ENCODE measurements at regions not wholly inside any gene's neighbourhood (a gene's known extent, or its start where the extent isn't known, plus 50 kb on each side); places are given as distances from the start of the nearest gene placed in this dataset.

- H3K4me1 ChIP-seq = no peaks in the 10 kb centered on the region
- no peaks in the 10 kb centered on the region for H3K27me3 ChIP-seq
- H3K9me3 ChIP-seq = no peaks in the 10 kb centered on the region
- no peak for TF ChIP-seq CTCF (IDR thresholded peaks at IDR 0.05; ENCODE audit: low read depth, low read length)
- H3K36me3 ChIP-seq = no peaks in the 10 kb centered on the region
- DNase-seq = no peak
- no peak overlapping the region for H3K4me3 ChIP-seq (ENCODE audit: low read depth, low read length)
Measured at GRCh38 chr19:8926341-8926740, 83.9 kb downstream of the MUC16 start.

- H3K4me3 ChIP-seq (ENCODE audit: low read depth, low read length) = no peak overlapping the region
- H3K27me3 ChIP-seq = no peaks in the 10 kb centered on the region
- no peak for DNase-seq
- no peaks in the 10 kb centered on the region for H3K36me3 ChIP-seq
- no peaks in the 10 kb centered on the region for H3K4me1 ChIP-seq
- H3K9me3 ChIP-seq = no peaks in the 10 kb centered on the region
- TF ChIP-seq CTCF (IDR thresholded peaks at IDR 0.05; ENCODE audit: low read depth, low read length) = no peak
Measured at GRCh38 chr19:8935460-8935859, 74.7 kb downstream of the MUC16 start.

GRCh38 chr19:8938576-8938975 lies 71.6 kb downstream of the MUC16 start:
- H3K9me3 ChIP-seq = no peaks in the 10 kb centered on the region
- DNase-seq = no peak

More at GRCh38 chr19:8938576-8938975, 71.6 kb downstream of the MUC16 start:
- H3K4me1 ChIP-seq = no peaks in the 10 kb centered on the region
- no peak overlapping the region for H3K4me3 ChIP-seq (ENCODE audit: low read depth, low read length)
- no peaks in the 10 kb centered on the region for H3K36me3 ChIP-seq
- no peak for TF ChIP-seq CTCF (IDR thresholded peaks at IDR 0.05; ENCODE audit: low read depth, low read length)
- H3K27me3 ChIP-seq = no peaks in the 10 kb centered on the region

Measured in BE2C (cell line).